Thyroid gland (tissue), 4 donors: ENCODE measurements at regions not wholly inside any gene's neighbourhood (a gene's known extent, or its start where the extent isn't known, plus 50 kb on each side); places are given as distances from the start of the nearest gene placed in this dataset.

Experiments used
- CTCF ChIP-seq, 6 experiments: fragments of 200-600 bp in 3 of 6; fragments of 450-650 bp in 3 of 6; sonication (generic) in 3 of 6; IDR thresholded peaks; one replicate each; pipeline ENCODE4 v1.5.1; 2016 to 2019; ENCODE audit warnings: antibody characterized with exemption in 6 of 6, mild to moderate bottlenecking in 2 of 6, inconsistent platforms in 1 of 6, moderate library complexity in 1 of 6
- POLR2A ChIP-seq, 2 donors: fragments of 450-650 bp; IDR thresholded peaks; one replicate each; pipeline ENCODE4 v1.6.1; 2017; ENCODE audit warnings: antibody characterized with exemption in 2 of 2, mild to moderate bottlenecking in 2 of 2, moderate library complexity in 1 of 2

DNA sequence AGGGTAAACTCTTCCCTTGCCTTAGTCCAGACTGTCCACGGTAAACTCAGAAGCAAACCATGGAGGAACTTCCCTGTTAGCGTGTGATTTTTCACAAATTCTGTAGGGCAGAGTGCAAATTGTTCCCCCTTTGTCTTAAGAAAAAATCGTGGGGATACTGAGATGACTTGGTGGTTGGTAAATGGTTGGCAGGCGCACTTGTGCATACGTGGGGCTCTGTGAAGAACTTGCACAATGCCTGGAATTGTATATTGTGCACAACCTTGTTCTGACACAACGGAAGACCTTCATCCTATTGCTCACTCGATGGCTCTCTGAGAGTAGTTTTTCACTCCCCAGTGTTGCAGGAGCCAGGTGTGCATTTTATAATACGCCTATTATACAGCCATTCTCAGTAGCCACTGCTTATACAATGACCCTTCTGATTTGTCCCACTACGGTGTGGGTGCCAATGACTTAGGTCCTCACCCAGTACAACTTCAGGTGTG lies 150.0 kb downstream of the SPRY1 start:
- TF ChIP-seq POLR2A (IDR thresholded peaks at IDR 0.05), result no peak
- no peak for TF ChIP-seq CTCF (IDR thresholded peaks at IDR 0.05)
